MM.1S (cell line): ENCODE measurements at regions not wholly inside any gene's neighbourhood (a gene's known extent, or its start where the extent isn't known, plus 50 kb on each side); places are given as distances from the start of the nearest gene placed in this dataset.

Experiments
- DNase-seq: peaks from one replicate; pipeline ENCODE4 v3.0.0-alpha.2; 2015
- H2AFZ ChIP-seq: fragments of 300-600 bp; sonication (generic); 2 replicates; pipeline ENCODE4 v1.6.0; 2016; ENCODE audit warnings: antibody characterized with exemption, low read length
- H3F3A ChIP-seq: fragments of 300-600 bp; sonication (generic); 2 replicates; pipeline ENCODE4 v1.6.1; 2016; ENCODE audit warnings: mild to moderate bottlenecking, antibody characterized with exemption, low read length, moderate library complexity, mixed read lengths; ENCODE audit not compliant: insufficient read depth
- H3K27ac ChIP-seq: fragments of 300-600 bp; sonication (generic); 2 replicates; pipeline ENCODE4 v1.5.1; 2016; ENCODE audit warnings: mild to moderate bottlenecking, low read length
- H3K27me3 ChIP-seq: fragments of 300-600 bp; sonication (generic); replicated peaks from 2 replicates; pipeline ENCODE4 v1.6.0; 2016; ENCODE audit warnings: low read length; ENCODE audit not compliant: insufficient read depth
- H3K36me3 ChIP-seq: fragments of 300-600 bp; sonication (generic); replicated peaks from 2 replicates; pipeline ENCODE4 v1.6.1; 2016; ENCODE audit warnings: mild to moderate bottlenecking, low read length, mixed read lengths; ENCODE audit not compliant: insufficient read depth
- H3K4me1 ChIP-seq: fragments of 300-600 bp; sonication (generic); 2 replicates; pipeline ENCODE4 v1.6.1; 2016; ENCODE audit warnings: low read length, mixed read lengths
- H3K4me2 ChIP-seq: fragments of 300-600 bp; sonication (generic); 2 replicates; pipeline ENCODE4 v1.6.0; 2016; ENCODE audit warnings: low read depth, low read length
- H3K4me3 ChIP-seq: fragments of 300-600 bp; sonication (generic); 2 replicates; pipeline ENCODE4 v1.5.1; 2016; ENCODE audit warnings: low read length, mixed read lengths
- H3K79me2 ChIP-seq: fragments of 300-600 bp; sonication (generic); 2 replicates; pipeline ENCODE4 v1.6.1; 2016; ENCODE audit warnings: mixed run types, low read length, mixed read lengths
- H3K9ac ChIP-seq: fragments of 300-600 bp; sonication (generic); 2 replicates; pipeline ENCODE4 v1.6.1; 2016; ENCODE audit warnings: low read length, mixed read lengths
- H3K9me2 ChIP-seq: fragments of 300-600 bp; sonication (generic); replicated peaks from 2 replicates; pipeline ENCODE4 v1.6.1; 2016; ENCODE audit warnings: mild to moderate bottlenecking, low read length, mixed read lengths; ENCODE audit not compliant: insufficient read depth
- H3K9me3 ChIP-seq: fragments of 300-600 bp; sonication (generic); replicated peaks from 2 replicates; pipeline ENCODE4 v1.6.1; 2016; ENCODE audit warnings: mild to moderate bottlenecking, low read length, mixed read lengths; ENCODE audit not compliant: insufficient read depth
- H4K20me1 ChIP-seq: fragments of 300-600 bp; sonication (generic); 2 replicates; pipeline ENCODE4 v1.6.1; 2016; ENCODE audit warnings: mild to moderate bottlenecking, low read length, moderate library complexity, mixed read lengths; ENCODE audit not compliant: insufficient read depth
- EZH2 ChIP-seq: fragments of 300-600 bp; sonication (generic); optimal IDR thresholded peaks from 2 replicates; pipeline ENCODE3; 2017; ENCODE audit warnings: low read depth, mild to moderate bottlenecking, antibody characterized with exemption, low read length, mixed read lengths
- EZH2phosphoT487 ChIP-seq: fragments of 300-600 bp; sonication (generic); IDR thresholded peaks from 2 replicates; pipeline ENCODE4 v1.6.1; 2018; ENCODE audit warnings: antibody characterized with exemption, low read length
- TF ChIP-seq, protein P1 (sequence below): fragments of 300-600 bp; sonication (generic); IDR thresholded peaks from 2 replicates; pipeline ENCODE4 v1.5.1; 2016; ENCODE audit warnings: antibody characterized with exemption, low read length, mixed read lengths

DNA sequence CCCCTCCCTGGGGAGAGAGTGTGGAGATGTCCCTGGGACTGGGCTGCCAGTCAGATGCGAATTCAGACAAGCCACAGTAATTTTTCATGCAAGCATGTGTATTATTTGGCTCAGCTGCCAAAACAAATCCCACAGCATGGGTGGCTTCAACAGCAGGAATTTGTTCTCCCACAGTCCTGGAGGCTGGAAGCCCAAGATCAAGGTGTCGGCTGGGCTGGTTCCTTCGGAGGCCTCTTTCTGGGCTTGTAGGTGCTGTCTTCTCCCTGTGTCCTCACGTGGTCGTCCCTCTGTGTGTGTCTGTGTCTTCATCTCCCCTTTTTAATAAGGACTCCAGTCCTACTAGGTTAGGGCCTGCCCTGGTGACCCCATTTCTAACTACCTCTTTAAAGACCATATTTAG lies 91.9 kb upstream of the ACTRT2 start:
- H3K27me3 ChIP-seq: peaks cover 93% of the 10 kb centered on the region
- no peak for TF ChIP-seq EZH2phosphoT487
- TF ChIP-seq EZH2: no peak
- TF ChIP-seq, protein P1, sequence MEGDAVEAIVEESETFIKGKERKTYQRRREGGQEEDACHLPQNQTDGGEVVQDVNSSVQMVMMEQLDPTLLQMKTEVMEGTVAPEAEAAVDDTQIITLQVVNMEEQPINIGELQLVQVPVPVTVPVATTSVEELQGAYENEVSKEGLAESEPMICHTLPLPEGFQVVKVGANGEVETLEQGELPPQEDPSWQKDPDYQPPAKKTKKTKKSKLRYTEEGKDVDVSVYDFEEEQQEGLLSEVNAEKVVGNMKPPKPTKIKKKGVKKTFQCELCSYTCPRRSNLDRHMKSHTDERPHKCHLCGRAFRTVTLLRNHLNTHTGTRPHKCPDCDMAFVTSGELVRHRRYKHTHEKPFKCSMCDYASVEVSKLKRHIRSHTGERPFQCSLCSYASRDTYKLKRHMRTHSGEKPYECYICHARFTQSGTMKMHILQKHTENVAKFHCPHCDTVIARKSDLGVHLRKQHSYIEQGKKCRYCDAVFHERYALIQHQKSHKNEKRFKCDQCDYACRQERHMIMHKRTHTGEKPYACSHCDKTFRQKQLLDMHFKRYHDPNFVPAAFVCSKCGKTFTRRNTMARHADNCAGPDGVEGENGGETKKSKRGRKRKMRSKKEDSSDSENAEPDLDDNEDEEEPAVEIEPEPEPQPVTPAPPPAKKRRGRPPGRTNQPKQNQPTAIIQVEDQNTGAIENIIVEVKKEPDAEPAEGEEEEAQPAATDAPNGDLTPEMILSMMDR: no peak
- no peaks in the 10 kb centered on the region for H3K79me2 ChIP-seq
- H3K36me3 ChIP-seq: no peaks in the 10 kb centered on the region
- no peak overlapping the region for H3K27ac ChIP-seq
- no peak overlapping the region for H2AFZ ChIP-seq
- H3K4me3 ChIP-seq: no peak overlapping the region
- H3K9me3 ChIP-seq: no peaks in the 10 kb centered on the region
- no peak for DNase-seq
- H3K4me1 ChIP-seq: no peaks in the 10 kb centered on the region
- H3F3A ChIP-seq: no peaks in the 10 kb centered on the region
- no peak overlapping the region for H3K4me2 ChIP-seq
- H4K20me1 ChIP-seq: no peaks in the 10 kb centered on the region
- H3K9me2 ChIP-seq: no peaks in the 10 kb centered on the region
- no peak overlapping the region for H3K9ac ChIP-seq

DNA sequence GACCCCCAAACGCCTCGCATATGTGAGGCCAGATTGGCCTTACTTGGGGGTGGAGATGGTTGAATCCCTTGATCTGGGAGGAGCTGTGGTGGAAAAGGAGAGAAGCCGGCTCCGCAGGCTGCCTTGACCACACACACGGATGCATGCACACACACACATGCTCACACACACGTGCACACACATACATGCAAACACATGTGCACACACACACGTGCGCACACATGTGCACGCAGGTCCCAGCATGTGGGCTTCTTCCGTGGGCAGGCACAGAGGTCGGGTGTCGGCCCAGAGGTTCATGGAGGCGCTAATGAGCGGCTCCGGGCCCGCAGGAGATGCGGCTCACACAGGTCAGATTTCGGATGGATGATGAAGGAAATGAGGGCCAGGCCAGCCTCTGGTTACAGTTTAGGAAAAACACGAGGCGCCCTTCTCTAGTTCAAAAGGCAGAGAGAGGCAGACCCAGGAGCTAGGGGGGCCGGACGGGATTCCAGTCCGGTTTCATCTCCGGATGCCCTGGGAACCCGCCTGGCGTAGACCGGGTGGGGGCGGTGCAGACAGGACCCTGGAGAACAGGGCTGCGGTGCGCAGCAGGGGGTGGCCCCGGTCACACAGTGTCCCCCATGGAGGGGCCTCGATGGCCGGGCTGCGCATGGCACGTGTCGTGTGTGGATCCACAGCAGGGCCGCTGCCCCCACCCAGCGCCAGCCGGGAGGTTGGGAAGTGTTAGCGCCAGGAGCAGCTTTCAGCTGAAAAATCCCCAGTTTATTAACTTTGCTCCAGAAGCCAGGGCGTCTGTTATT lies 91.1 kb upstream of the ACTRT2 start:
- Histone ChIP-seq H3K9me2 (no peaks in the 10 kb centered on the region), H3F3A (no peaks in the 10 kb centered on the region), H3K27me3 (peaks cover 93% of the 10 kb centered on the region), H3K36me3 (no peaks in the 10 kb centered on the region), H4K20me1 (no peaks in the 10 kb centered on the region), H3K9me3 (no peaks in the 10 kb centered on the region), H3K79me2 (no peaks in the 10 kb centered on the region), H3K4me1 (no peaks in the 10 kb centered on the region), H2AFZ (no peak overlapping the region), H3K27ac (no peak overlapping the region), H3K9ac (no peak overlapping the region), H3K4me2 (no peak overlapping the region), H3K4me3 (no peak overlapping the region)
- no peak for DNase-seq
- TF ChIP-seq, protein P1: no peak
- TF ChIP-seq EZH2 (no peak), EZH2phosphoT487 (no peak)

DNA sequence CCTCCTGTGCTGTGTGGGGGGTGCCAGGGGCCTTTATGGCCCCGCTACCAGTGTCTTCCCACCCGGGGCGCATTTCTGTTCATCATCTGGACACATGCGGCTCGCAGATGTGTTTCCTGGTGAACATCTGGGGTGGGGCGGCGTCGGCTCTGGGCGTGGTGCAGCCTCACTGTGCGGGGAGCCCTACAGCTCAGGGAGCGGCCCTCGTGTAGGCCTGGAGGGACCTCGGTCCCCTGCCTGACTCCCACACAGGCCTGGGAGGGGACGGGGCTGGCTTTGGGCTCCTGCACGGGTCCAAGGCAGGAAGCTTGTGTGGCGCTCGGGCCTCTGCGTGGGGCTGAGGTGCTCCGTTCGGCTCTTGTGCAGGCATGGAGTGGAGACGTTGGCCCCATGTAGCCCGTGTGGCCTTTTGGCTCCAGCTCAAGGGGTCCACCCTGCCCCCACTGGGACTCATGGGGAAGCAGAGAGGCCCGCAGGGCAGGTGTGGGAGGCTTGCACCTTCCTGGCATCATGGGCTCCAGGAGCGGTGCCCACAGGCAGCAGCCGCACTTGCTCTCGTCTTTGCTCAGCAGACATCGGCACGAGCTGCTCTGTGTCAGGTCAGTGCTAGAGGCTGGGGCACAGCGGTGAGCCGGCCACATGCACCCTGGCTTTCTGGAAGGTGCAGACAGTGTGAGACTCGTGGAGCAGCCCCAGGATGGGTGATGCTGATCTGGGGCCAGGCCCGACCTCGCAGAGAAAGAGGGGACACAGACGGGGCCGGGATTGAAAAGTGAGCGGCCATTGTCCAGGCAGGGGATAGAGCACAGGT lies 90.1 kb upstream of the ACTRT2 start:
- H3K4me1 ChIP-seq: no peaks in the 10 kb centered on the region
- peaks cover 90% of the 10 kb centered on the region for H3K27me3 ChIP-seq
- H3K4me3 ChIP-seq: no peak overlapping the region
- no peak overlapping the region for H2AFZ ChIP-seq
- H3K9me2 ChIP-seq: no peaks in the 10 kb centered on the region
- TF ChIP-seq, protein P1: no peak
- TF ChIP-seq EZH2phosphoT487 (no peak), EZH2 (no peak)
- H3K4me2 ChIP-seq: no peak overlapping the region
- no peaks in the 10 kb centered on the region for H3K9me3 ChIP-seq
- no peaks in the 10 kb centered on the region for H4K20me1 ChIP-seq
- no peak overlapping the region for H3K27ac ChIP-seq
- no peak for DNase-seq
- H3F3A ChIP-seq: no peaks in the 10 kb centered on the region
- no peaks in the 10 kb centered on the region for H3K36me3 ChIP-seq
- H3K79me2 ChIP-seq: no peaks in the 10 kb centered on the region
- H3K9ac ChIP-seq: no peak overlapping the region
